K562 (cell line): ENCODE measurements at regions not wholly inside any gene's neighbourhood (a gene's known extent, or its start where the extent isn't known, plus 50 kb on each side); places are given as distances from the start of the nearest gene placed in this dataset.

ENCODE experiments used
- ID3 ChIP-seq, 2 experiments: fragments of 250-450 bp in 1 of 2; fragments of 450-650 bp in 1 of 2; sonication (Bioruptor Pico) in 1 of 2; IDR thresholded peaks; 2 replicates each; pipeline versions ENCODE4 v1.6.1 to v1.8.0; 2016 to 2021; ENCODE audit warnings: mild to moderate bottlenecking in 2 of 2, moderate library complexity in 2 of 2, missing compliant biosample characterization in 1 of 2, missing genetic modification characterization in 1 of 2
- ILF3 ChIP-seq: fragments of 450-650 bp; IDR thresholded peaks from 2 replicates; pipeline ENCODE4 v1.6.1; 2018; ENCODE audit warnings: antibody characterized with exemption, mild to moderate bottlenecking, moderate library complexity, borderline replicate concordance
- MAFK ChIP-seq: IDR thresholded peaks from 2 replicates; pipeline ENCODE4 v1.6.1; 2011; ENCODE audit warnings: low read length, improper control_type of control experiment
- POLR2AphosphoS5 ChIP-seq: IDR thresholded peaks from 2 replicates; pipeline ENCODE4 v1.6.1; 2011; ENCODE audit warnings: mild to moderate bottlenecking, low read depth, low read length, moderate library complexity; ENCODE audit not compliant: control insufficient read depth, insufficient read depth
- RERE ChIP-seq: sonication (generic); formaldehyde crosslinking; IDR thresholded peaks from 2 replicates; pipeline ENCODE4 v1.8.0; 2023; ENCODE audit warnings: missing genetic modification reagents, mild to moderate bottlenecking, borderline replicate concordance
- SP1 ChIP-seq: sonication (generic); formaldehyde crosslinking; IDR thresholded peaks from 2 replicates; pipeline ENCODE4 v1.8.1; 2022; ENCODE audit warnings: mild to moderate bottlenecking, missing genetic modification reagents
- ZNF12 ChIP-seq: sonication (generic); formaldehyde crosslinking; IDR thresholded peaks from 2 replicates; pipeline ENCODE4 v1.4.0; 2020; ENCODE audit warnings: mild to moderate bottlenecking, missing genetic modification reagents
- ZNF224 ChIP-seq: sonication (generic); formaldehyde crosslinking; IDR thresholded peaks from 2 replicates; pipeline ENCODE4 v1.8.0; 2022; ENCODE audit warnings: mild to moderate bottlenecking, missing genetic modification reagents
- ZNF445 ChIP-seq: fragments of 250-450 bp; sonication (Bioruptor Pico); IDR thresholded peaks from 2 replicates; pipeline ENCODE4 v1.4.0; 2020; ENCODE audit warnings: low read depth, mild to moderate bottlenecking, moderate library complexity
- TF ChIP-seq, protein P1 (sequence below): sonication (generic); formaldehyde crosslinking; IDR thresholded peaks from 2 replicates; pipeline ENCODE4 v1.5.0; 2020; ENCODE audit warnings: missing genetic modification reagents
- TF ChIP-seq, protein P2 (sequence below), 3 experiments: IDR thresholded peaks in 2 of 3; conservative IDR thresholded peaks in 1 of 3; 2 replicates each; pipeline ENCODE4 v1.5.1; 2011 to 2012; ENCODE audit warnings: low read length in 3 of 3, mild to moderate bottlenecking in 3 of 3, control low read depth in 2 of 3, improper control_type of control experiment in 1 of 3, inconsistent platforms in 1 of 3, low read depth in 1 of 3, mixed read lengths in 1 of 3, moderate library complexity in 1 of 3; ENCODE audit not compliant: insufficient read depth in 2 of 3
- TF ChIP-seq, protein P3 (sequence below): fragments of 250-450 bp; sonication (Bioruptor Pico); IDR thresholded peaks from 2 replicates; pipeline ENCODE4 v1.4.0; 2020; ENCODE audit warnings: mild to moderate bottlenecking, moderate library complexity

- TF ChIP-seq ZNF224 (CRISPR knock-in tag): no peak
- TF ChIP-seq RERE (CRISPR knock-in tag): no peak
- TF ChIP-seq SP1 (CRISPR knock-in tag): no peak
- TF ChIP-seq, protein P1, sequence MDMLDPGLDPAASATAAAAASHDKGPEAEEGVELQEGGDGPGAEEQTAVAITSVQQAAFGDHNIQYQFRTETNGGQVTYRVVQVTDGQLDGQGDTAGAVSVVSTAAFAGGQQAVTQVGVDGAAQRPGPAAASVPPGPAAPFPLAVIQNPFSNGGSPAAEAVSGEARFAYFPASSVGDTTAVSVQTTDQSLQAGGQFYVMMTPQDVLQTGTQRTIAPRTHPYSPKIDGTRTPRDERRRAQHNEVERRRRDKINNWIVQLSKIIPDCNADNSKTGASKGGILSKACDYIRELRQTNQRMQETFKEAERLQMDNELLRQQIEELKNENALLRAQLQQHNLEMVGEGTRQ (CRISPR knock-in tag): no peak
- TF ChIP-seq, protein P2, sequence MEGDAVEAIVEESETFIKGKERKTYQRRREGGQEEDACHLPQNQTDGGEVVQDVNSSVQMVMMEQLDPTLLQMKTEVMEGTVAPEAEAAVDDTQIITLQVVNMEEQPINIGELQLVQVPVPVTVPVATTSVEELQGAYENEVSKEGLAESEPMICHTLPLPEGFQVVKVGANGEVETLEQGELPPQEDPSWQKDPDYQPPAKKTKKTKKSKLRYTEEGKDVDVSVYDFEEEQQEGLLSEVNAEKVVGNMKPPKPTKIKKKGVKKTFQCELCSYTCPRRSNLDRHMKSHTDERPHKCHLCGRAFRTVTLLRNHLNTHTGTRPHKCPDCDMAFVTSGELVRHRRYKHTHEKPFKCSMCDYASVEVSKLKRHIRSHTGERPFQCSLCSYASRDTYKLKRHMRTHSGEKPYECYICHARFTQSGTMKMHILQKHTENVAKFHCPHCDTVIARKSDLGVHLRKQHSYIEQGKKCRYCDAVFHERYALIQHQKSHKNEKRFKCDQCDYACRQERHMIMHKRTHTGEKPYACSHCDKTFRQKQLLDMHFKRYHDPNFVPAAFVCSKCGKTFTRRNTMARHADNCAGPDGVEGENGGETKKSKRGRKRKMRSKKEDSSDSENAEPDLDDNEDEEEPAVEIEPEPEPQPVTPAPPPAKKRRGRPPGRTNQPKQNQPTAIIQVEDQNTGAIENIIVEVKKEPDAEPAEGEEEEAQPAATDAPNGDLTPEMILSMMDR (IDR thresholded peaks at IDR 0.05 in 2 of 3, conservative IDR thresholded peaks at IDR 0.05 in 1 of 3; ENCODE audit: insufficient read depth in 2 of 3, low read depth in 1 of 3, low read length in 3 of 3): no peak
- no peak for TF ChIP-seq MAFK
- TF ChIP-seq ZNF12 (CRISPR knock-in tag): no peak
- no peak for TF ChIP-seq ID3 (CRISPR knock-in tag; IDR thresholded peaks at IDR 0.05)
- TF ChIP-seq ID3 (tag; IDR thresholded peaks at IDR 0.05): no peak
- no peak for TF ChIP-seq ILF3
- TF ChIP-seq POLR2AphosphoS5: no peak
- TF ChIP-seq ZNF445: no peak
- TF ChIP-seq, protein P3, sequence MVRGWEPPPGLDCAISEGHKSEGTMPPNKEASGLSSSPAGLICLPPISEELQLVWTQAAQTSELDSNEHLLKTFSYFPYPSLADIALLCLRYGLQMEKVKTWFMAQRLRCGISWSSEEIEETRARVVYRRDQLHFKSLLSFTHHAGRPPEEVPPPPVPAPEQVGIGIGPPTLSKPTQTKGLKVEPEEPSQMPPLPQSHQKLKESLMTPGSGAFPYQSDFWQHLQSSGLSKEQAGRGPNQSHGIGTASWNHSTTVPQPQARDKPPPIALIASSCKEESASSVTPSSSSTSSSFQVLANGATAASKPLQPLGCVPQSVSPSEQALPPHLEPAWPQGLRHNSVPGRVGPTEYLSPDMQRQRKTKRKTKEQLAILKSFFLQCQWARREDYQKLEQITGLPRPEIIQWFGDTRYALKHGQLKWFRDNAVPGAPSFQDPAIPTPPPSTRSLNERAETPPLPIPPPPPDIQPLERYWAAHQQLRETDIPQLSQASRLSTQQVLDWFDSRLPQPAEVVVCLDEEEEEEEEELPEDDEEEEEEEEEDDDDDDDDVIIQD (CRISPR knock-in tag): no peak
Observed at GRCh38 chr20:61050336-61050890, 201.6 kb upstream of the CDH4 start.
